ENCODE measurements at regions not wholly inside any gene's neighbourhood (a gene's known extent, or its start where the extent isn't known, plus 50 kb on each side); places are given as distances from the start of the nearest gene placed in this dataset.

GRCh38 chr6:170130201-170130621 is 160.7 kb downstream of the DLL1 start:
- Histone ChIP-seq H2AFZ (ENCODE audit: low read depth, low read length) (no peak overlapping the region), H4K20me1 (ENCODE audit: insufficient read depth, low read length) (no peaks in the 10 kb centered on the region), H3K79me2 (ENCODE audit: insufficient read depth, low read length) (no peaks in the 10 kb centered on the region), H3K36me3 (ENCODE audit: insufficient read depth, low read length) (no peaks in the 10 kb centered on the region), H3K9ac (ENCODE audit: low read depth, low read length) (no peak overlapping the region), H3K4me3 (ENCODE audit: low read depth in 1 of 2, low read length in 2 of 2) (no peak overlapping the region), H3K27me3 (ENCODE audit: insufficient read depth, low read length, poor library complexity) (no peaks in the 10 kb centered on the region), H3K4me1 (ENCODE audit: insufficient read depth, low read length) (no peaks in the 10 kb centered on the region), H3K27ac (ENCODE audit: low read length) (no peak overlapping the region), H3K9me3 (ENCODE audit: insufficient read depth, low read length, severe bottlenecking) (no peaks in the 10 kb centered on the region), H3K4me2 (ENCODE audit: insufficient read depth, low read length) (no peak overlapping the region)
- no peak for DNase-seq
- no peak for TF ChIP-seq EZH2 (IDR thresholded peaks at IDR 0.05; ENCODE audit: borderline replicate concordance, low read depth, low read length, severe bottlenecking)
- TF ChIP-seq CTCF (IDR thresholded peaks at IDR 0.05; ENCODE audit: borderline replicate concordance, extremely low read depth, low read length, poor library complexity, severe bottlenecking), result no peak
- no peak for ATAC-seq (ENCODE audit: insufficient read depth, low read depth)

DNA sequence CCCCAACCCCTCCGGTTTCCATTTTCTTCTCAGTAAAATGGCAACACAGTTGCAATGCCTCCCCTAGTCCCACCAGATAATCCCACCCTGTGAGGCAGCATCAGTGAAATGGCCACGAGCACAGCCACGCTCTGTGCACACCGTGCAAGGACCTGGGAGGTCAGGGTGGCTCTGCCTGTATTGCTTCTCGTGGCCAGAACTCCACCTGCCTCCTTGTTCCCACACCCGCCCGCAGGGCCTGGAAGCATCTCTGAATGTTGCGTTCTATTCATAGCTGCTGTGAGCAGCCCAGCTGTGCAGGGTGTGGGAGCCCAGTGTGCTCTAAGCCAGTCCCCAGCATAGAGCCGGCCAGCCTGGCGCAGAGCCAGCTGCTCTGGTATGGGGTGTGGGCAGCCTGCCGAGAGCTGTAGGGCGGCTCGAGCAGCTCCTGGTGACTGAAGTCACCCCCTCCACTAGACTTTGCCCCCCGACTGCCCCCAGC is 161.1 kb downstream of the DLL1 start:
- H3K4me1 ChIP-seq (ENCODE audit: insufficient read depth, low read length), result no peaks in the 10 kb centered on the region
- H3K9ac ChIP-seq (ENCODE audit: low read depth, low read length), result no peak overlapping the region
- H4K20me1 ChIP-seq (ENCODE audit: insufficient read depth, low read length), result no peaks in the 10 kb centered on the region
- no peak overlapping the region for H3K27ac ChIP-seq (ENCODE audit: low read length)
- no peak overlapping the region for H3K4me3 ChIP-seq (ENCODE audit: low read depth in 1 of 2, low read length in 2 of 2)
- DNase-seq (no peak), ATAC-seq (ENCODE audit: insufficient read depth, low read depth) (no peak)
- no peaks in the 10 kb centered on the region for H3K79me2 ChIP-seq (ENCODE audit: insufficient read depth, low read length)
- no peaks in the 10 kb centered on the region for H3K27me3 ChIP-seq (ENCODE audit: insufficient read depth, low read length, poor library complexity)
- H3K36me3 ChIP-seq (ENCODE audit: insufficient read depth, low read length), result no peaks in the 10 kb centered on the region
- H3K9me3 ChIP-seq (ENCODE audit: insufficient read depth, low read length, severe bottlenecking), result no peaks in the 10 kb centered on the region
- H3K4me2 ChIP-seq (ENCODE audit: insufficient read depth, low read length), result no peak overlapping the region
- H2AFZ ChIP-seq (ENCODE audit: low read depth, low read length), result no peak overlapping the region
- TF ChIP-seq CTCF (IDR thresholded peaks at IDR 0.05; ENCODE audit: borderline replicate concordance, extremely low read depth, low read length, poor library complexity, severe bottlenecking), result no peak
- no peak for TF ChIP-seq EZH2 (IDR thresholded peaks at IDR 0.05; ENCODE audit: borderline replicate concordance, low read depth, low read length, severe bottlenecking)

DNA sequence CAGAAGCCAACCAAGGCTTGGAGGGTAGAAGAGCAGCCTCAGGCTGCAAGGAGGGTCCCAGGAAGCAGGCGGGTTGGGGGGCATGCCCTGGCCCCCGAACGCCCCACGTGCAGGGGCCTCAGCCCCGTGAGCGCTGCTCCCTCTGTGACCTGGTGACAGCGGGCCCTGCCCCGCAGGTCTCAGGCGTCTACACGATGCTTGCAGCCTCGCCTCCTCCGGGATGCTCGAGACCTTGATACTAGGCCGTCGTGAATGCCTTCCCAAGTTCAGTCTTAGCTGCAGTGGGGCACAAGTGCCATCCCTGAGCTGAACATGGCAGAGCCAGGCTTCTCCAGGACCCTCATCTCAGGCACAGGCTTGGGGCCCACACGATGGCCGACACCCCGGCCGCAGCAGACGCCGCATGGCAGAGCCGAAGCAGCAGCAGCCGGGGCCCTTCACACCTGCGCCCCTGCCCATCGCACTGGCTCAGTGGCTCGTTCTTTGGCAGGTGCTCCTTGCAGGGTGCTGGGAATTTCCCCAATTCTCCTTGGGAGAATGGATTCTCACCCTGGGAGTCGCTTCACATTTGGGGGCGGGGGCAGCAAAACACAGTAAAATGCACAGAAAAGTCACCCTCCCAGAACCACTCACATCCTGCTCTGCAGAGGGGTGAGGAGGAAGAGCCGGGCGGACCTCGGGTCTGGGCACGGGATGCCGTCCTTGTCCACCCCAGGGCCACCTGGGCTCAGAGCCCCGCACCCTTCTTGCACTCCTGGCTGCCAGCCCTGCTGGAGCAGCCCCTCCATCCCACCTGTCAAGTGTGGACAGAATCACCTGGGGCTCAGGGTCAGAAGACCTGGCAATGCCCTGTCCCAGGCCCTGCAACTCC is 161.8 kb downstream of the DLL1 start:
- Histone ChIP-seq H3K27ac (ENCODE audit: low read length) (no peak overlapping the region), H3K4me3 (ENCODE audit: low read depth in 1 of 2, low read length in 2 of 2) (no peak overlapping the region), H4K20me1 (ENCODE audit: insufficient read depth, low read length) (no peaks in the 10 kb centered on the region), H3K79me2 (ENCODE audit: insufficient read depth, low read length) (no peaks in the 10 kb centered on the region), H3K36me3 (ENCODE audit: insufficient read depth, low read length) (no peaks in the 10 kb centered on the region), H3K4me1 (ENCODE audit: insufficient read depth, low read length) (no peaks in the 10 kb centered on the region), H3K27me3 (ENCODE audit: insufficient read depth, low read length, poor library complexity) (no peaks in the 10 kb centered on the region), H3K4me2 (ENCODE audit: insufficient read depth, low read length) (no peak overlapping the region), H2AFZ (ENCODE audit: low read depth, low read length) (no peak overlapping the region), H3K9ac (ENCODE audit: low read depth, low read length) (no peak overlapping the region), H3K9me3 (ENCODE audit: insufficient read depth, low read length, severe bottlenecking) (no peaks in the 10 kb centered on the region)
- no peak for DNase-seq
- no peak for ATAC-seq (ENCODE audit: insufficient read depth, low read depth)
- TF ChIP-seq CTCF (IDR thresholded peaks at IDR 0.05; ENCODE audit: borderline replicate concordance, extremely low read depth, low read length, poor library complexity, severe bottlenecking) (no peak), EZH2 (IDR thresholded peaks at IDR 0.05; ENCODE audit: borderline replicate concordance, low read depth, low read length, severe bottlenecking) (no peak)

Measured in DND-41 (cell line).